ENCODE measurements at regions not wholly inside any gene's neighbourhood (a gene's known extent, or its start where the extent isn't known, plus 50 kb on each side); places are given as distances from the start of the nearest gene placed in this dataset.

DNA sequence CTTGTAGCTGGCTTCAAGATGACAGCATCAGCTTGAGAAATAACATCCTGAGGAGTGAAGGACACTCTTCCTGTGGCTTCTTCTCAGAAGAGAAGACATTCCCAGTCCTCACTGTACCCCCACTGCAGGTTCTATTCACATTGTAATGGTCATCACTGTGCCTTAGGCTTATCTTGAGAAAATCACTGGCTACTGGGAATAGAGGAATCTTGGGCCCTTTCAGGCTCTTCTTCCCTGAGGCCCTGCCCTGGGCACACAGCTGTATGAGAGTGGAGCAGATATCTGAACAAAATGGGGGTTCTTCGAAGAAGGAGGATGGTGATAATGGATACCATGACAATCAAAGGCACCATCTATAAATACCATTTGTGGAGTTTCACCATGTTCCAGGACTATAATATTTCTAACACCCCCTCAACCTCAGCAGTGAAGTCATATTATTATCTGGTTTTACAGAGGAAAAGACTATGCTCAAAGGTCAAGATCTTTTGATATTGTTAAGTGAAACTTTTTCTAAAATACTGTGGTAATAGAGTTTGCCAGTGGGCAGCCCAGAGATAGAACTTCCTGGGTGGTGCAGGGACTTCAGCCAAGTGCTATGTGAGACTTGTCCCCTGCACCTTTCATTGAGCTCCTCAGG, 143.1 kb upstream of the KCNE2 start:
- CTCF ChIA-PET, result interaction anchor here (1.9 kb wide), 1 partner anchor 297 kb away, joined by 4 read pairs; no protein-coding TSS in a partner anchor
- H3K27ac ChIP-seq, result no peak overlapping the region
- no peak for FAIRE-seq
- no peaks in the 10 kb centered on the region for H3K4me1 ChIP-seq
- H3K4me3 ChIP-seq, result no peak overlapping the region
- TF ChIP-seq NR3C1 (IDR thresholded peaks at IDR 0.05) (no peak), SMC3 (IDR thresholded peaks at IDR 0.05) (no peak), RARB (CRISPR knock-in tag; IDR thresholded peaks at IDR 0.05) (no peak), HEYL (CRISPR knock-in tag; IDR thresholded peaks at IDR 0.05) (no peak), ZSCAN20 (CRISPR knock-in tag; IDR thresholded peaks at IDR 0.05) (no peak), RCOR1 (IDR thresholded peaks at IDR 0.05; ENCODE audit: low read depth, low read length) (no peak), EHMT2 (IDR thresholded peaks at IDR 0.05; ENCODE audit: low read depth) (no peak), MAZ (IDR thresholded peaks at IDR 0.05; ENCODE audit: borderline replicate concordance, low read depth, low read length) (no peak), FOSL2 (IDR thresholded peaks at IDR 0.05) (no peak), FOSL2 (CRISPR knock-in tag; IDR thresholded peaks at IDR 0.05) (no peak), POLR2AphosphoS2 (conservative IDR thresholded peaks at IDR 0.05; ENCODE audit: low read length) (no peak), FOSB (CRISPR knock-in tag; IDR thresholded peaks at IDR 0.05) (no peak), CBX2 (IDR thresholded peaks at IDR 0.05; ENCODE audit: borderline replicate concordance, low read depth) (no peak), FOXS1 (CRISPR knock-in tag; IDR thresholded peaks at IDR 0.05) (no peak), NPAS2 (CRISPR knock-in tag; IDR thresholded peaks at IDR 0.05; ENCODE audit: borderline replicate concordance) (no peak), JUNB (IDR thresholded peaks at IDR 0.05) (no peak)
- TF ChIP-seq, protein P1, sequence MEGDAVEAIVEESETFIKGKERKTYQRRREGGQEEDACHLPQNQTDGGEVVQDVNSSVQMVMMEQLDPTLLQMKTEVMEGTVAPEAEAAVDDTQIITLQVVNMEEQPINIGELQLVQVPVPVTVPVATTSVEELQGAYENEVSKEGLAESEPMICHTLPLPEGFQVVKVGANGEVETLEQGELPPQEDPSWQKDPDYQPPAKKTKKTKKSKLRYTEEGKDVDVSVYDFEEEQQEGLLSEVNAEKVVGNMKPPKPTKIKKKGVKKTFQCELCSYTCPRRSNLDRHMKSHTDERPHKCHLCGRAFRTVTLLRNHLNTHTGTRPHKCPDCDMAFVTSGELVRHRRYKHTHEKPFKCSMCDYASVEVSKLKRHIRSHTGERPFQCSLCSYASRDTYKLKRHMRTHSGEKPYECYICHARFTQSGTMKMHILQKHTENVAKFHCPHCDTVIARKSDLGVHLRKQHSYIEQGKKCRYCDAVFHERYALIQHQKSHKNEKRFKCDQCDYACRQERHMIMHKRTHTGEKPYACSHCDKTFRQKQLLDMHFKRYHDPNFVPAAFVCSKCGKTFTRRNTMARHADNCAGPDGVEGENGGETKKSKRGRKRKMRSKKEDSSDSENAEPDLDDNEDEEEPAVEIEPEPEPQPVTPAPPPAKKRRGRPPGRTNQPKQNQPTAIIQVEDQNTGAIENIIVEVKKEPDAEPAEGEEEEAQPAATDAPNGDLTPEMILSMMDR (IDR thresholded peaks at IDR 0.05), result no peak
- TF ChIP-seq, protein P2, sequence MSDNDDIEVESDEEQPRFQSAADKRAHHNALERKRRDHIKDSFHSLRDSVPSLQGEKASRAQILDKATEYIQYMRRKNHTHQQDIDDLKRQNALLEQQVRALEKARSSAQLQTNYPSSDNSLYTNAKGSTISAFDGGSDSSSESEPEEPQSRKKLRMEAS (IDR thresholded peaks at IDR 0.05), result no peak
- TF ChIP-seq, protein P3, sequence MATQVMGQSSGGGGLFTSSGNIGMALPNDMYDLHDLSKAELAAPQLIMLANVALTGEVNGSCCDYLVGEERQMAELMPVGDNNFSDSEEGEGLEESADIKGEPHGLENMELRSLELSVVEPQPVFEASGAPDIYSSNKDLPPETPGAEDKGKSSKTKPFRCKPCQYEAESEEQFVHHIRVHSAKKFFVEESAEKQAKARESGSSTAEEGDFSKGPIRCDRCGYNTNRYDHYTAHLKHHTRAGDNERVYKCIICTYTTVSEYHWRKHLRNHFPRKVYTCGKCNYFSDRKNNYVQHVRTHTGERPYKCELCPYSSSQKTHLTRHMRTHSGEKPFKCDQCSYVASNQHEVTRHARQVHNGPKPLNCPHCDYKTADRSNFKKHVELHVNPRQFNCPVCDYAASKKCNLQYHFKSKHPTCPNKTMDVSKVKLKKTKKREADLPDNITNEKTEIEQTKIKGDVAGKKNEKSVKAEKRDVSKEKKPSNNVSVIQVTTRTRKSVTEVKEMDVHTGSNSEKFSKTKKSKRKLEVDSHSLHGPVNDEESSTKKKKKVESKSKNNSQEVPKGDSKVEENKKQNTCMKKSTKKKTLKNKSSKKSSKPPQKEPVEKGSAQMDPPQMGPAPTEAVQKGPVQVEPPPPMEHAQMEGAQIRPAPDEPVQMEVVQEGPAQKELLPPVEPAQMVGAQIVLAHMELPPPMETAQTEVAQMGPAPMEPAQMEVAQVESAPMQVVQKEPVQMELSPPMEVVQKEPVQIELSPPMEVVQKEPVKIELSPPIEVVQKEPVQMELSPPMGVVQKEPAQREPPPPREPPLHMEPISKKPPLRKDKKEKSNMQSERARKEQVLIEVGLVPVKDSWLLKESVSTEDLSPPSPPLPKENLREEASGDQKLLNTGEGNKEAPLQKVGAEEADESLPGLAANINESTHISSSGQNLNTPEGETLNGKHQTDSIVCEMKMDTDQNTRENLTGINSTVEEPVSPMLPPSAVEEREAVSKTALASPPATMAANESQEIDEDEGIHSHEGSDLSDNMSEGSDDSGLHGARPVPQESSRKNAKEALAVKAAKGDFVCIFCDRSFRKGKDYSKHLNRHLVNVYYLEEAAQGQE (IDR thresholded peaks at IDR 0.05), result no peak
- TF ChIP-seq, protein P4, sequence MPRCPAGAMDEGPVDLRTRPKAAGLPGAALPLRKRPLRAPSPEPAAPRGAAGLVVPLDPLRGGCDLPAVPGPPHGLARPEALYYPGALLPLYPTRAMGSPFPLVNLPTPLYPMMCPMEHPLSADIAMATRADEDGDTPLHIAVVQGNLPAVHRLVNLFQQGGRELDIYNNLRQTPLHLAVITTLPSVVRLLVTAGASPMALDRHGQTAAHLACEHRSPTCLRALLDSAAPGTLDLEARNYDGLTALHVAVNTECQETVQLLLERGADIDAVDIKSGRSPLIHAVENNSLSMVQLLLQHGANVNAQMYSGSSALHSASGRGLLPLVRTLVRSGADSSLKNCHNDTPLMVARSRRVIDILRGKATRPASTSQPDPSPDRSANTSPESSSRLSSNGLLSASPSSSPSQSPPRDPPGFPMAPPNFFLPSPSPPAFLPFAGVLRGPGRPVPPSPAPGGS (IDR thresholded peaks at IDR 0.05), result no peak
- TF ChIP-seq, protein P5, sequence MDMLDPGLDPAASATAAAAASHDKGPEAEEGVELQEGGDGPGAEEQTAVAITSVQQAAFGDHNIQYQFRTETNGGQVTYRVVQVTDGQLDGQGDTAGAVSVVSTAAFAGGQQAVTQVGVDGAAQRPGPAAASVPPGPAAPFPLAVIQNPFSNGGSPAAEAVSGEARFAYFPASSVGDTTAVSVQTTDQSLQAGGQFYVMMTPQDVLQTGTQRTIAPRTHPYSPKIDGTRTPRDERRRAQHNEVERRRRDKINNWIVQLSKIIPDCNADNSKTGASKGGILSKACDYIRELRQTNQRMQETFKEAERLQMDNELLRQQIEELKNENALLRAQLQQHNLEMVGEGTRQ (IDR thresholded peaks at IDR 0.05), result no peak
- no peak overlapping the region for H3K4me2 ChIP-seq
- 35% methylated on average over 1 of the region's 1 CpG for WGBS (ENCODE audit: missing lambda C conversion rate)
- no peak for DNase-seq (ENCODE audit: low read depth in 1 of 2, low spot score in 1 of 2)
- H3K9me3 ChIP-seq, result no peaks in the 10 kb centered on the region
- ATAC-seq, result no peak
- POLR2A ChIA-PET, result no interaction called here
